HepG2 (cell line): ENCODE measurements at regions not wholly inside any gene's neighbourhood (a gene's known extent, or its start where the extent isn't known, plus 50 kb on each side); places are given as distances from the start of the nearest gene placed in this dataset.

Experiments
- ATAC-seq: fragments of 200-7000 bp; cut with Tn5 transposase; 3 replicates; pipeline ENCODE4 v1.9.1; 2020; ENCODE audit warnings: mild to moderate bottlenecking, moderate library complexity
- BruUV-seq: library from RNA; stranded (reverse); fragments of 400-500 nt; replicated peaks from 2 replicates; lab custom pipeline; 2021; lab: Mats Ljungman, UMichigan
- CTCF ChIA-PET: fragments of 300-600 bp; formaldehyde crosslinking; extraction: SDS; loops from one replicate; lab custom pipeline; 2021; ENCODE audit warnings: low total read pairs, inconsistent platforms, low intra/inter-chr PET ratio; lab: Yijun Ruan, JAX
- POLR2A ChIA-PET: fragments of 350-600 bp; sonication (Branson Sonifier 250); formaldehyde crosslinking; loops from one replicate; lab custom pipeline; 2020; ENCODE audit warnings: antibody characterized with exemption, inconsistent platforms; lab: Yijun Ruan, JAX
- DNase-seq: peaks from one replicate; pipeline ENCODE4 v3.0.0-alpha.2; 2015; ENCODE audit warnings: low spot score
- FAIRE-seq: peaks from 3 replicates; lab custom pipeline; 2011; peaks lifted over from hg19 to GRCh38; lab: Jason Lieb, UNC
- H2AFZ ChIP-seq: one replicate; pipeline ENCODE4 v1.6.1; 2011; ENCODE audit warnings: low read length, inconsistent platforms
- H3K27ac ChIP-seq: fragments of 300-600 bp; 3 replicates; pipeline ENCODE4 v1.8.0; 2011; ENCODE audit warnings: mixed run types, mild to moderate bottlenecking, mixed read lengths, low read length, inconsistent platforms; ENCODE audit not compliant: insufficient read depth; ENCODE audit errors: extremely low read length
- H3K27me3 ChIP-seq, 2 experiments: fragments of 200-600 bp in 1 of 2; 2 replicates in 1 of 2; 3 replicates in 1 of 2; pipeline versions ENCODE4 v1.6.0 to v1.8.0; 2011; ENCODE audit warnings: low read length in 2 of 2, mild to moderate bottlenecking in 2 of 2, moderate library complexity in 2 of 2, inconsistent platforms in 1 of 2; ENCODE audit not compliant: insufficient read depth in 2 of 2, control insufficient read depth in 1 of 2
- H3K36me3 ChIP-seq, 2 experiments: fragments of 200-600 bp in 1 of 2; replicated peaks in 1 of 2; 2 replicates in 1 of 2; 3 replicates in 1 of 2; pipeline versions ENCODE4 v1.5.1 to v1.8.0; 2011; ENCODE audit warnings: low read length in 2 of 2, inconsistent platforms in 1 of 2; ENCODE audit not compliant: insufficient read depth in 2 of 2, control insufficient read depth in 1 of 2
- H3K4me1 ChIP-seq: 2 replicates; pipeline ENCODE4 v1.5.1; 2012; ENCODE audit warnings: low read length, inconsistent platforms; ENCODE audit not compliant: insufficient read depth
- H3K4me2 ChIP-seq: 2 replicates; pipeline ENCODE4 v1.6.0; 2011; ENCODE audit warnings: low read depth, low read length, inconsistent platforms
- H3K4me3 ChIP-seq, 3 experiments: fragments of 200-600 bp in 1 of 3; sonication (generic), shearing (Covaris generic) in 1 of 3; replicated peaks in 1 of 3; 2 replicates each; pipeline ENCODE4 v1.5.1; 2011 to 2016; ENCODE audit warnings: low read length in 3 of 3, inconsistent platforms in 2 of 3, low read depth in 2 of 3, mild to moderate bottlenecking in 2 of 3, control low read depth in 1 of 3, mixed read lengths in 1 of 3; ENCODE audit not compliant: insufficient read depth in 1 of 3
- H3K79me2 ChIP-seq: one replicate; pipeline ENCODE4 v1.6.1; 2011; ENCODE audit warnings: low read length, inconsistent platforms; ENCODE audit not compliant: insufficient read depth
- H3K9ac ChIP-seq: 2 replicates; pipeline ENCODE4 v1.6.0; 2011; ENCODE audit warnings: mild to moderate bottlenecking, low read depth, low read length, inconsistent platforms; ENCODE audit not compliant: insufficient read depth
- H3K9me3 ChIP-seq: 2 replicates; pipeline ENCODE4 v1.5.1; 2012; ENCODE audit warnings: mild to moderate bottlenecking, low read length
- H4K20me1 ChIP-seq: 2 replicates; pipeline ENCODE4 v1.6.0; 2011; ENCODE audit warnings: inconsistent platforms, mild to moderate bottlenecking, low read length, moderate library complexity; ENCODE audit not compliant: insufficient read depth
- KDM4B ChIP-seq: sonication (generic); formaldehyde crosslinking; IDR thresholded peaks from 2 replicates; pipeline ENCODE4 v1.4.0; 2020; ENCODE audit warnings: missing genetic modification reagents
- XBP1 ChIP-seq: sonication (generic); formaldehyde crosslinking; IDR thresholded peaks from 2 replicates; pipeline ENCODE4 v1.5.0; 2020; ENCODE audit warnings: missing genetic modification reagents
- ZNF274 ChIP-seq: sonication (generic); formaldehyde crosslinking; IDR thresholded peaks from 2 replicates; pipeline ENCODE4 v1.5.1; 2020; ENCODE audit warnings: mild to moderate bottlenecking, missing genetic modification reagents
- ZNF720 ChIP-seq: sonication (generic); formaldehyde crosslinking; IDR thresholded peaks from 2 replicates; pipeline ENCODE4 v1.4.0; 2020; ENCODE audit warnings: missing genetic modification reagents
- WGBS: methylation state at CpG from one replicate; pipeline ENCODE4 v1.1.6; 2017; ENCODE audit warnings: low lambda C conversion rate; 5-methylcytosine and 5-hydroxymethylcytosine counted together
- in situ Hi-C: cut with HindIII; loops from 2 replicates; pipeline ENCODE4 v1.10.0; 2017; ENCODE audit warnings: low pct_unique_long_range_greater_than_20kb; ENCODE audit not compliant: extremely low pct_ligation_motif_present
- intact Hi-C: fragments of 100-400 bp; cut with micrococcal nuclease; formaldehyde crosslinking; loops from one replicate; pipeline ENCODE4 v1.10.0; 2022; ENCODE audit not compliant: unreplicated experiment
- TF ChIP-seq, protein P1 (sequence below): sonication (generic); formaldehyde crosslinking; IDR thresholded peaks from 2 replicates; pipeline ENCODE4 v1.5.0; 2020; ENCODE audit warnings: mild to moderate bottlenecking, missing genetic modification reagents

DNA sequence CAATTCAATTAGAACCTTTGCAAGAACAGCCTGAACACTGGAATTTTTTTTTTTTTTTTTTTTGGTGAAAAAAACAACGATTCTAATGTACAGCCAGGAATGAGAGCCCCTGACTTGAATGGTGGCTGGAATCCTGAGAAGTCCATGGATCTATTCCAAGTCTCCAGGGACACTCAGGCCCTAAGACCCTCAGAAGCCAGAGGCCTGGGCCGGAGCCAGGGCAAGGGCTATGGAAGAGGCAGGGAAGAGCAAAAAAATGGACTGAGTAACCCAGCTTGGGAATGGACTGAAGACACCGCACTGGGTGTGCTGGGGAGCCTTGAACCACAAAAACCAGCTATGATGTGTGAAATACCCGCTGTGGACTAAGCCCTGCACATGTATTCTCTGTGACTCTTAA lies 60.3 kb upstream of the LHX1 start:
- FAIRE-seq, result no peak
- no peak overlapping the region for H2AFZ ChIP-seq
- no TSS peak for BruUV-seq

DNA sequence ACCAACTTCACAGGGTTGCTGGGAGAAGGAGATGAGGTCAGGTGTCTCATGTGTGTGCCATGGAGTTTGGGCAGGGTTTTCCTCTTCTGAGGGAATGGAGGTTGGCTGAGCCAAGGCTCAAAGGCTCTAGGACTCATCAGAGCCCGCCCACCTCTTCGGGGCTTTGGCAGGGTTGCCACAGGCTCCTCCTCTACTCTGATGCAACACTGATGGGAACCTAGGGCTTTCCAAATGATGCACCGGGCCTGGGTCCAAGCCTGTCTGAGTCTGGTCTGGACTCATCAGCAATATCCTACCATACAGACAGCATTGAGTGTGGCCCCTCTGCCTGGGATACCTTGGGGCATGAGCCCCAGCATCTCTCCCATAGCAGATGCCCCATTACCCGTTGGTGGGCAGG lies 59.5 kb upstream of the LHX1 start:
- in situ Hi-C loops (no loop called here), intact Hi-C loops (no loop called here)
- 0% methylated on average over 1 of the region's 4 CpGs for WGBS
- no TSS peak for BruUV-seq
- TF ChIP-seq KDM4B (no peak), XBP1 (CRISPR knock-in tag) (no peak), ZNF274 (CRISPR knock-in tag) (no peak)
- H3K27me3 ChIP-seq, result peaks cover 0 to 37% of the 10 kb centered on the region in 2 experiments; a peak in 2 of 5 replicates
- DNase-seq (no peak), ATAC-seq (no peak; the same call in 2 of the 3 replicates), FAIRE-seq (no peak)
- no peak overlapping the region for H3K4me3 ChIP-seq
- peaks cover 10% of the 10 kb centered on the region; the same call in 1 of the 2 replicates for H3K9me3 ChIP-seq
- no peaks in the 10 kb centered on the region for H3K4me1 ChIP-seq
- no peaks in the 10 kb centered on the region for H3K36me3 ChIP-seq
- no peaks in the 10 kb centered on the region for H4K20me1 ChIP-seq
- POLR2A ChIA-PET, result no interaction called here
- no peaks in the 10 kb centered on the region for H3K79me2 ChIP-seq
- CTCF ChIA-PET, result no interaction called here
- no peak overlapping the region for H3K9ac ChIP-seq
- H2AFZ ChIP-seq, result no peak overlapping the region
- H3K27ac ChIP-seq, result no peak overlapping the region
- H3K4me2 ChIP-seq, result no peak overlapping the region

More for the DNA sequence above, 60.3 kb upstream of the LHX1 start:
- no peaks in the 10 kb centered on the region for H3K4me1 ChIP-seq
- no peaks in the 10 kb centered on the region for H3K36me3 ChIP-seq
- POLR2A ChIA-PET, result no interaction called here
- intact Hi-C loops, result no loop called here
- H3K4me2 ChIP-seq, result no peak overlapping the region
- peaks cover 9% of the 10 kb centered on the region; the same call in 1 of the 2 replicates for H3K9me3 ChIP-seq
- H4K20me1 ChIP-seq, result no peaks in the 10 kb centered on the region
- TF ChIP-seq, protein P1, sequence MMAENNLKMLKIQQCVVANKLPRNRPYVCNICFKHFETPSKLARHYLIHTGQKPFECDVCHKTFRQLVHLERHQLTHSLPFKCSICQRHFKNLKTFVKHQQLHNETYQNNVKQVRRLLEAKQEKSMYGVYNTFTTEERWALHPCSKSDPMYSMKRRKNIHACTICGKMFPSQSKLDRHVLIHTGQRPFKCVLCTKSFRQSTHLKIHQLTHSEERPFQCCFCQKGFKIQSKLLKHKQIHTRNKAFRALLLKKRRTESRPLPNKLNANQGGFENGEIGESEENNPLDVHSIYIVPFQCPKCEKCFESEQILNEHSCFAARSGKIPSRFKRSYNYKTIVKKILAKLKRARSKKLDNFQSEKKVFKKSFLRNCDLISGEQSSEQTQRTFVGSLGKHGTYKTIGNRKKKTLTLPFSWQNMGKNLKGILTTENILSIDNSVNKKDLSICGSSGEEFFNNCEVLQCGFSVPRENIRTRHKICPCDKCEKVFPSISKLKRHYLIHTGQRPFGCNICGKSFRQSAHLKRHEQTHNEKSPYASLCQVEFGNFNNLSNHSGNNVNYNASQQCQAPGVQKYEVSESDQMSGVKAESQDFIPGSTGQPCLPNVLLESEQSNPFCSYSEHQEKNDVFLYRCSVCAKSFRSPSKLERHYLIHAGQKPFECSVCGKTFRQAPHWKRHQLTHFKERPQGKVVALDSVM, result no peak
- TF ChIP-seq ZNF720 (CRISPR knock-in tag), result no peak
- CTCF ChIA-PET, result no interaction called here
- no peak overlapping the region for H3K4me3 ChIP-seq
- DNase-seq (no peak), ATAC-seq (no peak)
- no peaks in the 10 kb centered on the region for H3K79me2 ChIP-seq
- WGBS, result 25% methylated on average over 4 of the region's 4 CpGs
- peaks cover 0 to 37% of the 10 kb centered on the region in 2 experiments; a peak in 2 of 5 replicates for H3K27me3 ChIP-seq
- in situ Hi-C loops, result no loop called here
- no peak overlapping the region for H3K27ac ChIP-seq
- no peak overlapping the region for H3K9ac ChIP-seq
